Neural cell (in vitro differentiated cells): ENCODE measurements at regions not wholly inside any gene's neighbourhood (a gene's known extent, or its start where the extent isn't known, plus 50 kb on each side); places are given as distances from the start of the nearest gene placed in this dataset.

Experiments
- CTCF ChIP-seq: fragments of 450-650 bp; IDR thresholded peaks from 2 replicates; pipeline ENCODE4 v1.5.1; 2014; ENCODE audit warnings: antibody characterized with exemption, mild to moderate bottlenecking, moderate library complexity; ENCODE audit not compliant: poor library complexity, severe bottlenecking
- MXI1 ChIP-seq: fragments of 450-650 bp; conservative IDR thresholded peaks from 2 replicates; pipeline ENCODE4 v1.6.1; 2014; ENCODE audit warnings: antibody characterized with exemption, mild to moderate bottlenecking; ENCODE audit not compliant: poor library complexity, severe bottlenecking
- POLR2AphosphoS5 ChIP-seq: IDR thresholded peaks from 2 replicates; pipeline ENCODE4 v1.6.1; 2012
- RAD21 ChIP-seq: fragments of 450-650 bp; conservative IDR thresholded peaks from 2 replicates; pipeline ENCODE4 v1.6.1; 2014; ENCODE audit warnings: antibody characterized with exemption, mild to moderate bottlenecking, moderate library complexity
- REST ChIP-seq: IDR thresholded peaks from 2 replicates; pipeline ENCODE4 v1.6.1; 2012; ENCODE audit warnings: borderline replicate concordance
- TAF1 ChIP-seq: IDR thresholded peaks from 2 replicates; pipeline ENCODE4 v1.6.1; 2012; ENCODE audit warnings: low read depth

- no peak for TF ChIP-seq CTCF
- no peak for TF ChIP-seq REST
- TF ChIP-seq MXI1: no peak
- no peak for TF ChIP-seq POLR2AphosphoS5
- TF ChIP-seq TAF1: no peak
- no peak for TF ChIP-seq RAD21
Measured at GRCh38 chr14:100409651-100410050, 86.5 kb downstream of the SLC25A47 start.
